ENCODE measurements at regions not wholly inside any gene's neighbourhood (a gene's known extent, or its start where the extent isn't known, plus 50 kb on each side); places are given as distances from the start of the nearest gene placed in this dataset.

- intact Hi-C loops (cut with micrococcal nuclease; ENCODE audit: unreplicated experiment) (no loop called here), in situ Hi-C loops (cut with HindIII; ENCODE audit: extremely low pct_ligation_motif_present, low pct_unique_long_range_greater_than_20kb) (no loop called here)
- BruUV-seq (replicated peaks), result no TSS peak
- Histone ChIP-seq H3K4me2 (ENCODE audit: low read depth, low read length) (no peak overlapping the region), H3K79me2 (ENCODE audit: insufficient read depth, low read length) (no peaks in the 10 kb centered on the region), H3K36me3 (replicated peaks in 1 of 2; ENCODE audit: control insufficient read depth in 1 of 2, insufficient read depth in 2 of 2, low read length in 2 of 2) (no peaks in the 10 kb centered on the region), H3K27ac (ENCODE audit: extremely low read length, insufficient read depth, low read length) (no peak overlapping the region), H3K4me3 (replicated peaks in 1 of 3; ENCODE audit: insufficient read depth in 1 of 3, low read depth in 2 of 3, low read length in 3 of 3) (no peak overlapping the region), H3K4me1 (ENCODE audit: insufficient read depth, low read length) (no peaks in the 10 kb centered on the region), H3K9me3 (ENCODE audit: low read length) (no peaks in the 10 kb centered on the region), H4K20me1 (ENCODE audit: insufficient read depth, low read length) (no peaks in the 10 kb centered on the region), H3K27me3 (ENCODE audit: control insufficient read depth in 1 of 2, insufficient read depth in 2 of 2, low read length in 2 of 2) (no peaks in the 10 kb centered on the region; a peak in 1 of 5 replicates), H2AFZ (ENCODE audit: low read length) (no peak overlapping the region), H3K9ac (ENCODE audit: insufficient read depth, low read depth, low read length) (no peak overlapping the region)
- 17% methylated on average over 6 of the region's 6 CpGs for WGBS (ENCODE audit: low lambda C conversion rate)
- ChIA-PET CTCF (ENCODE audit: low intra/inter-chr PET ratio, low total read pairs) (no interaction called here), POLR2A (no interaction called here)
- no peak for ATAC-seq
- DNase-seq (ENCODE audit: low spot score), result no peak
- FAIRE-seq, result no peak
- TF ChIP-seq NFE2 (CRISPR knock-in tag; IDR thresholded peaks at IDR 0.05) (no peak), RORA (CRISPR knock-in tag; IDR thresholded peaks at IDR 0.05) (no peak), ZNF891 (CRISPR knock-in tag; IDR thresholded peaks at IDR 0.05) (no peak), ZSCAN31 (CRISPR knock-in tag; IDR thresholded peaks at IDR 0.05; ENCODE audit: low read depth) (no peak), MYPOP (CRISPR knock-in tag; IDR thresholded peaks at IDR 0.05) (no peak), ZSCAN9 (CRISPR knock-in tag; IDR thresholded peaks at IDR 0.05; ENCODE audit: borderline replicate concordance) (no peak), AGO2 (optimal IDR thresholded peaks at IDR 0.05; ENCODE audit: low read depth, low read length) (no peak), ZNF570 (CRISPR knock-in tag; IDR thresholded peaks at IDR 0.05; ENCODE audit: borderline replicate concordance) (no peak), ZNF282 (IDR thresholded peaks at IDR 0.05; ENCODE audit: partially characterized antibody) (no peak), ZNF652 (CRISPR knock-in tag; IDR thresholded peaks at IDR 0.05; ENCODE audit: borderline replicate concordance, low read depth) (no peak), MAFF (IDR thresholded peaks at IDR 0.05; ENCODE audit: low read depth, low read length) (no peak), ETS1 (CRISPR knock-in tag; IDR thresholded peaks at IDR 0.05) (no peak), SP1 (IDR thresholded peaks at IDR 0.05) (no peak), SP1 (CRISPR knock-in tag; IDR thresholded peaks at IDR 0.05) (no peak), GMEB2 (CRISPR knock-in tag; IDR thresholded peaks at IDR 0.05; ENCODE audit: low read depth) (no peak), ZUFSP (CRISPR knock-in tag; IDR thresholded peaks at IDR 0.05; ENCODE audit: borderline replicate concordance) (no peak), FOXO1 (CRISPR knock-in tag; IDR thresholded peaks at IDR 0.05) (no peak)
- TF ChIP-seq, protein P1, sequence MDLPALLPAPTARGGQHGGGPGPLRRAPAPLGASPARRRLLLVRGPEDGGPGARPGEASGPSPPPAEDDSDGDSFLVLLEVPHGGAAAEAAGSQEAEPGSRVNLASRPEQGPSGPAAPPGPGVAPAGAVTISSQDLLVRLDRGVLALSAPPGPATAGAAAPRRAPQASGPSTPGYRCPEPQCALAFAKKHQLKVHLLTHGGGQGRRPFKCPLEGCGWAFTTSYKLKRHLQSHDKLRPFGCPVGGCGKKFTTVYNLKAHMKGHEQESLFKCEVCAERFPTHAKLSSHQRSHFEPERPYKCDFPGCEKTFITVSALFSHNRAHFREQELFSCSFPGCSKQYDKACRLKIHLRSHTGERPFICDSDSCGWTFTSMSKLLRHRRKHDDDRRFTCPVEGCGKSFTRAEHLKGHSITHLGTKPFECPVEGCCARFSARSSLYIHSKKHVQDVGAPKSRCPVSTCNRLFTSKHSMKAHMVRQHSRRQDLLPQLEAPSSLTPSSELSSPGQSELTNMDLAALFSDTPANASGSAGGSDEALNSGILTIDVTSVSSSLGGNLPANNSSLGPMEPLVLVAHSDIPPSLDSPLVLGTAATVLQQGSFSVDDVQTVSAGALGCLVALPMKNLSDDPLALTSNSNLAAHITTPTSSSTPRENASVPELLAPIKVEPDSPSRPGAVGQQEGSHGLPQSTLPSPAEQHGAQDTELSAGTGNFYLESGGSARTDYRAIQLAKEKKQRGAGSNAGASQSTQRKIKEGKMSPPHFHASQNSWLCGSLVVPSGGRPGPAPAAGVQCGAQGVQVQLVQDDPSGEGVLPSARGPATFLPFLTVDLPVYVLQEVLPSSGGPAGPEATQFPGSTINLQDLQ (CRISPR knock-in tag; IDR thresholded peaks at IDR 0.05), result no peak
These were observed 537.5 kb upstream of the WWC1 start for GRCh38 chr5:167753725-167754490.
